HFF-Myc (cell line): ENCODE measurements at regions not wholly inside any gene's neighbourhood (a gene's known extent, or its start where the extent isn't known, plus 50 kb on each side); places are given as distances from the start of the nearest gene placed in this dataset.

Experiments
- DNase-seq: peaks from one replicate; pipeline ENCODE4 v3.0.0-alpha.2; 2011; ENCODE audit warnings: low read depth; ENCODE audit errors: extremely low read depth
- H3K4me3 ChIP-seq: replicated peaks from 2 replicates; pipeline ENCODE4 v1.5.1; 2011; ENCODE audit warnings: low read depth, mild to moderate bottlenecking, control low read depth, low read length
- CTCF ChIP-seq: IDR thresholded peaks from 2 replicates; pipeline ENCODE4 v1.5.1; 2012; ENCODE audit warnings: mild to moderate bottlenecking, low read depth, low read length, control low read depth; ENCODE audit errors: missing control alignments

GRCh38 chr3:21801631-21802030 lies 50.6 kb upstream of the ZNF385D start:
- no peak overlapping the region for H3K4me3 ChIP-seq
- TF ChIP-seq CTCF = no peak
- no peak for DNase-seq

- H3K4me3 ChIP-seq = no peak overlapping the region
- no peak for TF ChIP-seq CTCF
- DNase-seq = no peak
These were observed 52.6 kb upstream of the ZNF385D start for GRCh38 chr3:21803604-21804003.

GRCh38 chr3:21804330-21804729 lies 53.3 kb upstream of the ZNF385D start:
- TF ChIP-seq CTCF = no peak
- no peak overlapping the region for H3K4me3 ChIP-seq
- no peak for DNase-seq

- no peak for TF ChIP-seq CTCF
- DNase-seq = no peak
These were observed 55.7 kb upstream of the ZNF385D start for GRCh38 chr3:21806733-21807132.

GRCh38 chr3:21825684-21826083 lies 74.7 kb upstream of the ZNF385D start:
- no peak overlapping the region for H3K4me3 ChIP-seq
- TF ChIP-seq CTCF = no peak
- DNase-seq = no peak

More at GRCh38 chr3:21806733-21807132, 55.7 kb upstream of the ZNF385D start:
- H3K4me3 ChIP-seq = no peak overlapping the region

- no peak for DNase-seq
- no peak for TF ChIP-seq CTCF
- H3K4me3 ChIP-seq = no peak overlapping the region
These were observed 75.4 kb upstream of the ZNF385D start for GRCh38 chr3:21826416-21826815.

- no peak for DNase-seq
- no peak overlapping the region for H3K4me3 ChIP-seq
- no peak for TF ChIP-seq CTCF
These were observed 79.5 kb upstream of the ZNF385D start for GRCh38 chr3:21830541-21830940.
